Hepatocyte (in vitro differentiated cells): ENCODE measurements at regions not wholly inside any gene's neighbourhood (a gene's known extent, or its start where the extent isn't known, plus 50 kb on each side); places are given as distances from the start of the nearest gene placed in this dataset.

Experiments used
- CTCF ChIP-seq: fragments of 200-600 bp; sonication (generic); IDR thresholded peaks from 2 replicates; pipeline ENCODE4 v1.5.1; 2016; ENCODE audit warnings: antibody characterized with exemption, mild to moderate bottlenecking; ENCODE audit not compliant: poor library complexity
- EZH2 ChIP-seq: fragments of 200-600 bp; sonication (generic); IDR thresholded peaks from 2 replicates; pipeline ENCODE4 v1.6.1; 2016; ENCODE audit warnings: antibody characterized with exemption, mild to moderate bottlenecking, borderline replicate concordance

GRCh38 chr5:38191693-38192092 is 66.7 kb upstream of the EGFLAM start:
- TF ChIP-seq CTCF (no peak), EZH2 (no peak)
